ENCODE measurements at regions not wholly inside any gene's neighbourhood (a gene's known extent, or its start where the extent isn't known, plus 50 kb on each side); places are given as distances from the start of the nearest gene placed in this dataset.

DNA sequence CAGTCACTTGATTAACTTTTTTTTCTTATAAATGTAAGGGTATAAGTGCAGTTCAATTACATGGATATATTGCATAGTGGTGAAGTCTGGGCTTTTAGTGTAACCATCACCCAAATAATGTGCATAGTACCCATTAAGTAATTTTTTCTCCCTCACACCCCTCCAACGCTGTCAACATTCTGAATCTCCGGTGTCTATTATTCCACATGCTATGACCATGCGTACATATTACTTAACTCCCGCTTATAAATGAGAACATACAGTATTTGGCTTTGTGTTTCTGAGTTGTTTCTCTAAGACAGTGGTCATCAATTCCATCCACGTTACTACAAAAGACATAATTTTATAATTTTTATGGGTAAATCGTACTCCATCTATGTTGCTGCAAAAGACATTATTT is 1191.1 kb downstream of the NCAM2 start:
- DNase-seq (ENCODE audit: low read depth in 1 of 2, low spot score in 2 of 2) (no peak), FAIRE-seq (no peak)
- H2AK5ac ChIP-seq (ENCODE audit: low read depth, low read length) = no peak overlapping the region
- no peak overlapping the region for H4K8ac ChIP-seq (ENCODE audit: extremely low read depth, insufficient read depth, low read length)
- H2BK12ac ChIP-seq (ENCODE audit: low read depth, low read length) = no peak overlapping the region
- H4K5ac ChIP-seq (ENCODE audit: insufficient read length, low read depth, low read length) = no peak overlapping the region
- no peak overlapping the region for H3K14ac ChIP-seq (ENCODE audit: insufficient read length)
- no peak overlapping the region for H2BK20ac ChIP-seq (ENCODE audit: low read length)
- H3K18ac ChIP-seq (ENCODE audit: extremely low read depth, low read length) = no peak overlapping the region
- no peak overlapping the region for H2BK15ac ChIP-seq (ENCODE audit: low read length)
- WGBS, 2 experiments (ENCODE audit: extremely low coverage in 1 of 2, insufficient coverage in 1 of 2, insufficient read length in 1 of 2, insufficient replicate concordance in 2 of 2, low coverage in 1 of 2, low lambda C conversion rate in 2 of 2, missing lambda C conversion rate in 1 of 2) = 98% methylated on average over 6 of the region's 6 CpGs; no CpG with 5 or more reads in 1 of the 2 experiments
- no peak overlapping the region for H3K4ac ChIP-seq (replicated peaks; ENCODE audit: insufficient read length, low read depth, low read length)
- no peak overlapping the region for H2AFZ ChIP-seq (ENCODE audit: low read length)
- H3K9me3 ChIP-seq (ENCODE audit: insufficient read depth in 2 of 2, low read depth in 1 of 2, low read length in 1 of 2) = no peaks in the 10 kb centered on the region
- no peak overlapping the region for H3K23ac ChIP-seq (ENCODE audit: insufficient read length)
- H3K27ac ChIP-seq (ENCODE audit: low read depth, low read length) = no peak overlapping the region
- H3K36me3 ChIP-seq (ENCODE audit: control insufficient read depth in 2 of 4, insufficient read depth in 4 of 4, low read length in 3 of 4) = no peaks in the 10 kb centered on the region; a peak in 1 of 8 replicates
- no peak overlapping the region for H2BK5ac ChIP-seq (ENCODE audit: low read depth, low read length)
- H4K91ac ChIP-seq (replicated peaks; ENCODE audit: insufficient read length, low read length) = no peak overlapping the region
- CTCF ChIA-PET (ENCODE audit: partially characterized antibody) = interaction anchor here (0.6 kb wide), 1 partner anchor 114 kb away, joined by 4 read pairs; no protein-coding TSS in a partner anchor
- H3K4me1 ChIP-seq (replicated peaks in 1 of 4; ENCODE audit: control insufficient read depth in 3 of 4, insufficient read depth in 4 of 4, low read length in 3 of 4) = no peaks in the 10 kb centered on the region
- H3K79me2 ChIP-seq (ENCODE audit: control insufficient read depth in 1 of 2, insufficient read depth in 2 of 2, low read length in 2 of 2) = no peaks in the 10 kb centered on the region
- POLR2A ChIA-PET (ENCODE audit: partially characterized antibody) = interaction anchor here (0.7 kb wide), 1 partner anchor 14 kb away, joined by 3 read pairs; no protein-coding TSS in a partner anchor
- no peak overlapping the region for H3K4me2 ChIP-seq (ENCODE audit: insufficient read depth in 1 of 2, low read depth in 2 of 2, low read length in 2 of 2)
- H3K23me2 ChIP-seq (ENCODE audit: low read depth, low read length) = no peaks in the 10 kb centered on the region
- no peaks in the 10 kb centered on the region for H4K20me1 ChIP-seq (replicated peaks in 1 of 2; ENCODE audit: control insufficient read depth in 1 of 2, insufficient read depth in 2 of 2, low read length in 2 of 2)
- H3K9ac ChIP-seq (replicated peaks in 1 of 4; ENCODE audit: extremely low read depth in 1 of 4, low read depth in 3 of 4, low read length in 3 of 4) = no peak overlapping the region
- no peak overlapping the region for H3K4me3 ChIP-seq (ENCODE audit: extremely low read depth in 1 of 4, insufficient read depth in 2 of 4, low read depth in 3 of 4, low read length in 4 of 4)
- H2BK120ac ChIP-seq (replicated peaks; ENCODE audit: low read depth, low read length) = no peak overlapping the region
- peak overlapping the region; percentile 64 for H3K56ac ChIP-seq (replicated peaks; ENCODE audit: insufficient read length, low read depth, low read length)
- no peaks in the 10 kb centered on the region for H3K27me3 ChIP-seq (replicated peaks in 1 of 4; ENCODE audit: control insufficient read depth in 3 of 4, extremely low read depth in 1 of 4, insufficient read depth in 3 of 4, low read length in 3 of 4)
- H3K79me1 ChIP-seq (ENCODE audit: low read depth, low read length) = no peaks in the 10 kb centered on the region
- TF ChIP-seq TAF7 (optimal IDR thresholded peaks at IDR 0.05; ENCODE audit: borderline replicate concordance, low read depth, low read length) (no peak), HDAC6 (IDR thresholded peaks at IDR 0.05; ENCODE audit: low read depth, low read length) (no peak)

Measured in H1 (cell line).